ENCODE measurements at regions not wholly inside any gene's neighbourhood (a gene's known extent, or its start where the extent isn't known, plus 50 kb on each side); places are given as distances from the start of the nearest gene placed in this dataset.

DNA sequence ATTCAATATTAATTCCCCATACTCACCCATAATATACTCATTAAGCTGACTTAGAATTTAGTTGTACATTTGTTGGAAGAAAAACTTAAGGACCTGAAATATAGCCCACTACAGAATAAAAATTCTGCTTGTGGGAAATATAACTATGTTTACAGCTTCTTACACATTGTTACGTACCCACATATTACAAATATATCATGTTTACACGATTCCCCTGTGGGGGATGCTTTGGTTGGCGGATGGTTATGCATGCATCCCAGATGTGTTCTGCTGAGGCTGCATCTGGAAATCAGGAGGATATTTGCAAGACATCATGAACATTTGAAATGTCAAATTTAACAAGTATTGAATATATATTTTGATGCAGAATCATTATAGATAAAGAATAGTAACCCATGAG is 79.5 kb upstream of the KL start:
- no peak for DNase-seq
- intact Hi-C loops (cut with DNase I; ENCODE audit: low total_unique reads), result no loop called here
- H3K4me3 ChIP-seq, result no peak overlapping the region
- H3K27ac ChIP-seq, result no peak overlapping the region
- TF ChIP-seq, protein P1, sequence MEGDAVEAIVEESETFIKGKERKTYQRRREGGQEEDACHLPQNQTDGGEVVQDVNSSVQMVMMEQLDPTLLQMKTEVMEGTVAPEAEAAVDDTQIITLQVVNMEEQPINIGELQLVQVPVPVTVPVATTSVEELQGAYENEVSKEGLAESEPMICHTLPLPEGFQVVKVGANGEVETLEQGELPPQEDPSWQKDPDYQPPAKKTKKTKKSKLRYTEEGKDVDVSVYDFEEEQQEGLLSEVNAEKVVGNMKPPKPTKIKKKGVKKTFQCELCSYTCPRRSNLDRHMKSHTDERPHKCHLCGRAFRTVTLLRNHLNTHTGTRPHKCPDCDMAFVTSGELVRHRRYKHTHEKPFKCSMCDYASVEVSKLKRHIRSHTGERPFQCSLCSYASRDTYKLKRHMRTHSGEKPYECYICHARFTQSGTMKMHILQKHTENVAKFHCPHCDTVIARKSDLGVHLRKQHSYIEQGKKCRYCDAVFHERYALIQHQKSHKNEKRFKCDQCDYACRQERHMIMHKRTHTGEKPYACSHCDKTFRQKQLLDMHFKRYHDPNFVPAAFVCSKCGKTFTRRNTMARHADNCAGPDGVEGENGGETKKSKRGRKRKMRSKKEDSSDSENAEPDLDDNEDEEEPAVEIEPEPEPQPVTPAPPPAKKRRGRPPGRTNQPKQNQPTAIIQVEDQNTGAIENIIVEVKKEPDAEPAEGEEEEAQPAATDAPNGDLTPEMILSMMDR (IDR thresholded peaks at IDR 0.05), result no peak
- H3K4me1 ChIP-seq, result no peaks in the 10 kb centered on the region
- no peaks in the 10 kb centered on the region for H3K27me3 ChIP-seq
- H3K36me3 ChIP-seq, result no peaks in the 10 kb centered on the region
- peaks cover 0 to under 1% (median 0%) of the 10 kb centered on the region in 3 donors for H3K9me3 ChIP-seq

DNA sequence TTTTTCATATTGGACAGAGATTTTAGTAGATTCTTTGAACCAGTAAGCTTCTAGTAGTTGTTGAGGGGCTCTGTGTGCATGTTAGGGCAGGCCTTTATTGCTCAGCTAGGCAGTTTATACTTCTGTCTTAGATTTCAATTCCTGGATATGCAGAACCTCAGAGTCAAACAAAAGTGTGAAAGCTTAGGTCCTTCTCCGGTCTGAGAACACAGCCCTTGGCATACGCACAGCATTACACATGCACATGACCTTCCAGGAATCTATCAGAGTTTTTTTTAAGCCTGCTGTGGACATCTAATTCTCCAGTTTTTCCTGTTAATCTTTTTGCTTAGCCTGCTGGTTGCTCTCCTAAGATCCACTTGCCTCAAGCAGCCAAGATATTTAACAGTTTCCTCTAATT is 77.9 kb upstream of the KL start:
- Histone ChIP-seq H3K4me3 (no peak overlapping the region), H3K4me1 (no peaks in the 10 kb centered on the region), H3K27ac (no peak overlapping the region), H3K36me3 (no peaks in the 10 kb centered on the region), H3K9me3 (no peaks in the 10 kb centered on the region), H3K27me3 (no peaks in the 10 kb centered on the region)
- no peak for DNase-seq
- TF ChIP-seq, protein P1 (IDR thresholded peaks at IDR 0.05), result no peak
- intact Hi-C loops (cut with DNase I; ENCODE audit: low total_unique reads), result no loop called here

GRCh38 chr13:32938907-32939306 is 77.3 kb upstream of the KL start:
- TF ChIP-seq, protein P1 (IDR thresholded peaks at IDR 0.05), result no peak

GRCh38 chr13:32940601-32941000 is 75.6 kb upstream of the KL start:
- Histone ChIP-seq H3K4me3 (no peak overlapping the region), H3K9me3 (peaks cover 0 to 2% (median 0%) of the 10 kb centered on the region in 3 donors), H3K27me3 (no peaks in the 10 kb centered on the region), H3K4me1 (no peaks in the 10 kb centered on the region), H3K27ac (no peak overlapping the region), H3K36me3 (no peaks in the 10 kb centered on the region)
- TF ChIP-seq, protein P1 (IDR thresholded peaks at IDR 0.05), result no peak
- no peak for DNase-seq
- intact Hi-C loops (cut with DNase I; ENCODE audit: low total_unique reads), result no loop called here

More at GRCh38 chr13:32938907-32939306, 77.3 kb upstream of the KL start:
- DNase-seq, result no peak
- no peaks in the 10 kb centered on the region for H3K36me3 ChIP-seq
- no peaks in the 10 kb centered on the region for H3K4me1 ChIP-seq
- no peak overlapping the region for H3K27ac ChIP-seq
- intact Hi-C loops (cut with DNase I; ENCODE audit: low total_unique reads), result no loop called here
- H3K4me3 ChIP-seq, result no peak overlapping the region
- H3K27me3 ChIP-seq, result no peaks in the 10 kb centered on the region
- no peaks in the 10 kb centered on the region for H3K9me3 ChIP-seq

- H3K36me3 ChIP-seq, result no peaks in the 10 kb centered on the region
- no peaks in the 10 kb centered on the region for H3K4me1 ChIP-seq
- intact Hi-C loops (cut with DNase I; ENCODE audit: low total_unique reads), result no loop called here
- no peak for DNase-seq
- peaks cover 0 to 6% (median 0%) of the 10 kb centered on the region in 3 donors for H3K9me3 ChIP-seq
- no peaks in the 10 kb centered on the region for H3K27me3 ChIP-seq
- TF ChIP-seq, protein P1 (IDR thresholded peaks at IDR 0.05), result no peak
- H3K4me3 ChIP-seq, result no peak overlapping the region
- no peak overlapping the region for H3K27ac ChIP-seq
These were observed 74.9 kb upstream of the KL start for GRCh38 chr13:32941368-32941767.

- TF ChIP-seq, protein P1 (IDR thresholded peaks at IDR 0.05), result no peak
- Histone ChIP-seq H3K27me3 (no peaks in the 10 kb centered on the region), H3K36me3 (no peaks in the 10 kb centered on the region), H3K9me3 (peaks cover 0 to 6% (median 0%) of the 10 kb centered on the region in 3 donors), H3K4me1 (no peaks in the 10 kb centered on the region), H3K27ac (no peak overlapping the region), H3K4me3 (no peak overlapping the region)
- intact Hi-C loops (cut with DNase I; ENCODE audit: low total_unique reads), result no loop called here
- no peak for DNase-seq
These were observed 69.7 kb upstream of the KL start for GRCh38 chr13:32946558-32946957.
